ENCODE measurements at regions not wholly inside any gene's neighbourhood (a gene's known extent, or its start where the extent isn't known, plus 50 kb on each side); places are given as distances from the start of the nearest gene placed in this dataset.

- 69% methylated on average over 4 of the region's 4 CpGs for WGBS (ENCODE audit: low lambda C conversion rate)
- Histone ChIP-seq H3K9me2 (no peaks in the 10 kb centered on the region), H3K9ac (no peak overlapping the region), H3K4me3 (ENCODE audit: low read depth in 2 of 2, low read length in 1 of 2) (no peak overlapping the region), H3K27ac (ENCODE audit: low read depth in 2 of 2, low read length in 1 of 2) (no peak overlapping the region), H3K4me1 (ENCODE audit: control insufficient read depth in 1 of 2, insufficient read depth in 2 of 2, low read depth in 1 of 2, low read length in 1 of 2) (peaks cover 7% of the 10 kb centered on the region in 2 experiments; a peak in 1 of 4 replicates), H3F3A (replicated peaks; ENCODE audit: insufficient read depth) (no peaks in the 10 kb centered on the region), H4K20me1 (ENCODE audit: insufficient read depth) (no peaks in the 10 kb centered on the region), H3K79me2 (ENCODE audit: insufficient read depth) (no peaks in the 10 kb centered on the region), H3K36me3 (replicated peaks in 1 of 2; ENCODE audit: control insufficient read depth in 1 of 2, insufficient read depth in 2 of 2, low read length in 1 of 2) (no peaks in the 10 kb centered on the region), H2AFZ (ENCODE audit: low read depth) (no peak overlapping the region), H3K4me2 (no peak overlapping the region), H3K9me3 (0 out of 2 replicates have a peak, but pooled peaks cover 9% of the 10 kb centered on the region), H3K27me3 (ENCODE audit: insufficient read depth) (no peaks in the 10 kb centered on the region)
- CTCF ChIA-PET = interaction anchor here (0.8 kb wide), 1 partner anchor 235 kb away, joined by 3 read pairs; no protein-coding TSS in a partner anchor
- DNase-seq = no peak
- POLR2A ChIA-PET = no interaction called here
- no peak for TF ChIP-seq MXI1 (IDR thresholded peaks at IDR 0.05; ENCODE audit: low read depth, low read length)
- no peak for TF ChIP-seq GATA2 (CRISPR knock-in tag; IDR thresholded peaks at IDR 0.05)
- TF ChIP-seq MEF2A (IDR thresholded peaks at IDR 0.05; ENCODE audit: borderline replicate concordance, low read depth) = no peak
- TF ChIP-seq FOSL2 (IDR thresholded peaks at IDR 0.05; ENCODE audit: borderline replicate concordance, low read depth) = no peak
- TF ChIP-seq SIN3A (IDR thresholded peaks at IDR 0.05; ENCODE audit: borderline replicate concordance, low read depth, low read length) = no peak
- no peak for TF ChIP-seq RAD21 (IDR thresholded peaks at IDR 0.05; ENCODE audit: low read length)
- no peak for TF ChIP-seq SMC3 (IDR thresholded peaks at IDR 0.05; ENCODE audit: low read depth, low read length)
- no peak for TF ChIP-seq MAX (IDR thresholded peaks at IDR 0.05; ENCODE audit: low read depth)
- no peak for TF ChIP-seq POLR2AphosphoS5 (IDR thresholded peaks at IDR 0.05; ENCODE audit: low read depth, low read length)
- TF ChIP-seq RFX5 (IDR thresholded peaks at IDR 0.05; ENCODE audit: low read length) = no peak
- no peak for TF ChIP-seq CHD2 (IDR thresholded peaks at IDR 0.05; ENCODE audit: low read length, partially characterized antibody)
- no peak for TF ChIP-seq TEAD4 (IDR thresholded peaks at IDR 0.05; ENCODE audit: borderline replicate concordance, insufficient read depth)
- TF ChIP-seq USF2 (IDR thresholded peaks at IDR 0.05; ENCODE audit: borderline replicate concordance, low read depth, low read length) = no peak
- TF ChIP-seq NRF1 (IDR thresholded peaks at IDR 0.05; ENCODE audit: low read depth, low read length) = no peak
- TF ChIP-seq NFIC (IDR thresholded peaks at IDR 0.05; ENCODE audit: borderline replicate concordance) = no peak
- TF ChIP-seq USF1 (IDR thresholded peaks at IDR 0.05; ENCODE audit: borderline replicate concordance, low read depth) = no peak
Measured at GRCh38 chr10:94085288-94085687, 91.6 kb downstream of the PLCE1 start.

GRCh38 chr10:94085766-94086437, 92.2 kb downstream of the PLCE1 start:
- Histone ChIP-seq H3K27me3 (ENCODE audit: insufficient read depth) (no peaks in the 10 kb centered on the region), H3K4me1 (ENCODE audit: control insufficient read depth in 1 of 2, insufficient read depth in 2 of 2, low read depth in 1 of 2, low read length in 1 of 2) (peaks cover 7% of the 10 kb centered on the region in 2 experiments; a peak in 1 of 4 replicates), H3K79me2 (ENCODE audit: insufficient read depth) (no peaks in the 10 kb centered on the region), H3K36me3 (replicated peaks in 1 of 2; ENCODE audit: control insufficient read depth in 1 of 2, insufficient read depth in 2 of 2, low read length in 1 of 2) (no peaks in the 10 kb centered on the region), H3K27ac (ENCODE audit: low read depth in 2 of 2, low read length in 1 of 2) (no peak overlapping the region), H2AFZ (ENCODE audit: low read depth) (no peak overlapping the region), H3K9me3 (0 out of 2 replicates have a peak, but pooled peaks cover 7% of the 10 kb centered on the region), H3F3A (replicated peaks; ENCODE audit: insufficient read depth) (no peaks in the 10 kb centered on the region), H4K20me1 (ENCODE audit: insufficient read depth) (no peaks in the 10 kb centered on the region), H3K9me2 (no peaks in the 10 kb centered on the region), H3K4me2 (no peak overlapping the region), H3K9ac (no peak overlapping the region), H3K4me3 (ENCODE audit: low read depth in 2 of 2, low read length in 1 of 2) (no peak overlapping the region)
- WGBS (ENCODE audit: low lambda C conversion rate) = 75% methylated on average over 4 of the region's 5 CpGs
- CTCF ChIA-PET = interaction anchor here (0.8 to 0.9 kb wide), 3 partner anchors 10 to 235 kb away, joined by 3 to 6 read pairs (median 3); no protein-coding TSS in a partner anchor
- DNase-seq = no peak
- TF ChIP-seq CHD2 (IDR thresholded peaks at IDR 0.05; ENCODE audit: low read length, partially characterized antibody) (no peak), YY1 (IDR thresholded peaks at IDR 0.05; ENCODE audit: low read depth) (no peak), CTCF (IDR thresholded peaks at IDR 0.05) (no peak)
- POLR2A ChIA-PET = no interaction called here
